GM21447 (cell line): ENCODE measurements at regions not wholly inside any gene's neighbourhood (a gene's known extent, or its start where the extent isn't known, plus 50 kb on each side); places are given as distances from the start of the nearest gene placed in this dataset.
"Not testable (repeated sequence)": the region's sequence is repeated elsewhere in the genome, so short reads cannot be mapped to it uniquely, and the experiment has no call there.

Experiments used
- ATAC-seq: cut with Tn5 transposase; IDR thresholded peaks from one replicate; pipeline ENCODE4 v1.9.1; 2021; ENCODE audit not compliant: unreplicated experiment

- ATAC-seq, result no peak
Observed at GRCh38 chr2:114252713-114253112, 189.7 kb upstream of the DPP10 start.

DNA sequence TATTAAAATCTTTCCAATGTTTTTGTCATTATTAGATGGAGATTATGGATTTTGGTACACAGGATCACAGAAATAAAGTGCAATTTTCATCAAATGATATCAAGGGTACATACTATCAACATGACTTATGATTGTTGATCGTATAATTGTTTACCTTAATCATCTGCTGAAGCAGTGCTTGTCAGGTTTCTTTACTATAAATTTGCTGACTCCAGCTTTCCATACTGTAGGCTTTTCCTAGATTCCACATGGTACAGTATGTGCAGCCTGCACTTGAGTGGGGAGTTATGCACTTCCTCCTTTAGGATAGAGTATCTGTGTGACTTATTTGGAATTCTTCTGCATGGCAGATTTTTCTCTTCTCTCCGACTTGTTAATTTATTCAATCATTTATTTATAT, 187.6 kb upstream of the DPP10 start:
- ATAC-seq, result no peak

DNA sequence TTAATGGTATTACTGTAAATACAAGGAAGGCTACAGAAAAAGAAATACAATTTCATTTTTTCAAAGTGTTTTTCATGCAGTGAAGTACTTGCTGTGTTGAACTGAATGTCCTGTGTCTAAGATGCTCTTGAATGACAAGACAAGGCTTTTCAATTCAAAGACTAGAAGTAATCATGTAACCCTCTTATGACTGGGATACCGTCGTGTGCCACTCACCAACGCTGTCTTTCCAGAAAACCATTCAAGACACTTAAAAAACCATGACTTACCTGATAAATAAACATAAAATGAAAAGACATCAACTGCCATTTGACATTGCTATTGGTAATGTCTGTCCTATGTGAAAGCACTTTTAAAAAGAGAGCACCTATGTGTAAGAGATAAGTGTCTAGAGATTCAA, 183.1 kb upstream of the DPP10 start:
- no peak for ATAC-seq

DNA sequence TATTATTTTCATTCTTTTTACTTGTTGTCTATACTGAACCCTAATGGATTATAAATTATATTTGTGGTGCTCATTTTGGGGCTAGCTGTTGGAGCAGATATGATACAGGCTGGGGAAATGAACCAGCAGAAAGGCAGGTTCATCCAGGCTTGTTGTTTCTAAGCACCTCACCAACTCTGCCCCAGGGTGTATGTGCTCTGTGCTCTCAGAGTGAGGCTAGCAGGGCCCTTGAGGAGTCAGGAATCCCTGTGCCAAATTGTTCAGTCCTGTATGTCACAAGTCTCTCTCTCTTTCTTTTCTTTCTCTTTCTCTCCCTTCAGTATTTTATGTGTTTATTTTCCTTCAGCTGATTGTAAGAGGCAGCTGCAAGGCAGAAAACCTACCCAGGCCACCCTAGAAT, 181.1 kb upstream of the DPP10 start:
- ATAC-seq, result no peak

DNA sequence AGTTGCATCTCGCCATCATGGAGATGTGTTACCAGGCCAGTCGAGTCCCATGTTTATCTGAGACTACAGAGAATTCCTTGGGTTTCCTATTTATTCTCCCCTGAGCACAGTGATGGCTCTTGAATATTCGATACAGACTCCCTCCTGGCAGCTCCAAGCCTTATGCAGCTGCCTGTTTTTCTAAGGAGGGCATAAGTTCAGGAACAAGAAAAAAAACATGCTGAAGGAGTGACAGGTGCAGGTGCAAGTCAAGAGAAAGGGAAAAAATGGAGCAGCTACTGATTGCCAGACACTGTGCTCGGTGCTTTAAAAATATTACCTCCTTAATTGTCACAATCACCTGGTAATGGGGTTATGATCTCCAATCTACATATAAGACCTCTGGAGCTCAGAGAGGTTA, 177.2 kb upstream of the DPP10 start:
- no peak for ATAC-seq

GRCh38 chr2:114274957-114275356, 167.5 kb upstream of the DPP10 start:
- ATAC-seq, result no peak

- ATAC-seq, result no peak
Observed at GRCh38 chr2:114281188-114281587, 161.3 kb upstream of the DPP10 start.

GRCh38 chr2:114283774-114284173, 158.7 kb upstream of the DPP10 start:
- ATAC-seq, result no peak

DNA sequence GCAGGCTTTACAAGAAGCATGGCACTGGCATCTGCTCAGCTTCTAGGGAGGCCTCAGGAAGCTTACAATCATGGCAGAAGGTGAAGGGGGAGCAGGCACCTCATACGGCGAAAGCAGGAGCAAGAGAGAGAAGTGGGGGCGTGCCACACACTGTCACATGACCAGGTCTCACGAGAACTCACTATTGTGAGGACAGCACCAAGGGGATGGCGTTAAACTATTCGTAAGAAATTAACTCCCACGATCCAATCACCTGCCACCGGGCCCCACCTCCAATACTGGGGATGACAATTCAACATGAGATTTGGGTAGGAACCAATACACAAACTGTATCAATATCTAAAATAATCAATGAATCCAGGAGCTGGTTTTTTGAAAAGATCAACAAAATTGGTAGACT, 156.0 kb upstream of the DPP10 start:
- no peak for ATAC-seq

- no peak for ATAC-seq
Observed at GRCh38 chr2:114293355-114293754, 149.1 kb upstream of the DPP10 start.

DNA sequence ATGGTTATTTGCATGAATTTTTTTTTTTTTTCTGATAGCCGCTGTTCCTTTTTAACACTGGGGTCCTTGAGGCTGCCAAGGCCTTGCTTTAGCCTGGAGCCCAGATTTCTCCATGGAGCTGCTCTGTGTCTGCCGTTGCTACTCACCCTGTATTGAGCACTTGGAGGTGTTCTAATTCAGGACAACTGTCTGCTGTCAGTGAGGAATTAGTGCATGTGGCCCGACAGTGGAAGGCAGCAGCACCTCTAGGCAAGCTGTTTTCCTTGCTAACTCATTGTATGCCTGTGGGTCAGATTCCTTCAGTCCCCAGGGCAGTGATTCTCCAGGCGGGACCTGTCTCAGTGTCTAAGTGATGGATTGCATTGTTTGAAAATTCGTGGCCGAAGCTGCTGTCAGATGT, 147.7 kb upstream of the DPP10 start:
- ATAC-seq, result no peak

DNA sequence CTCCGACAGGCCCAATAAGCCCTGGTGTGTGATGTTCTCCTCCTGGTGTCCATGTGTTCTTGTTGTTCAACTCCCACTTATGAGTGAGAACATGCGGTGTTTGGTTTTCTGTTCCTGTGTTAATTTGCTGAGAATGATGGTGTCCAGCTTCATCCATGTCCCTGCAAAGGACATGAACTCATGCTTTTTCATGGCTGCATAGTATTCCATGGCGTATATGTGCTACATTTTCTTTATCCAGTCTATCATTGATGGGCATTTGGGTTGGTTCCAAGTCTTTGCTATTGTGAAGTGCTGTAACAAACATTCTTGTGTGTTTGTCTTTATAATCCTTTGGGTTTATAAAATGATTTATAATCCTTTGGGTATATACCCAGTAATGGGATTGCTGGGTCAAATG, 142.1 kb upstream of the DPP10 start:
- not testable (repeated sequence) for ATAC-seq

- no peak for ATAC-seq
Observed at GRCh38 chr2:114316532-114317300, 125.7 kb upstream of the DPP10 start.

GRCh38 chr2:114330594-114330993, 111.8 kb upstream of the DPP10 start:
- no peak for ATAC-seq

DNA sequence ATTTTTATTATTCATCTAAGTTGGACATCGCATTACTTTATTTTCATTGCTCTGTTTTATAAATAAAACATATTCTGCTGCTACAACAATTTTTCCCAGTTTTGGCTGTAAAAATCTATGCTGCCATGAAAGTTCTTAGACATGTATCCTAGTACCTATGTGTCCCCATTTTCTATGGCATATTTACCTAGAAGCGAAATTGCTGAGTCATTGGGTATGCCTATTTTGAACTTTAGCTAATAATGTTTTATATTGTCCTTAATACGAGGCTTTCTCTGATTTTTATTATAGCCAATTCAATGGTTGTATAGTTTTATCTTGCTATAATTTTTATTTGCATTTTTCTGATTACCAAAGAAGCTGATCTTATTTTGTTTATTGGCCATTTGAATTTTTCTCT, 110.5 kb upstream of the DPP10 start:
- ATAC-seq, result no peak

DNA sequence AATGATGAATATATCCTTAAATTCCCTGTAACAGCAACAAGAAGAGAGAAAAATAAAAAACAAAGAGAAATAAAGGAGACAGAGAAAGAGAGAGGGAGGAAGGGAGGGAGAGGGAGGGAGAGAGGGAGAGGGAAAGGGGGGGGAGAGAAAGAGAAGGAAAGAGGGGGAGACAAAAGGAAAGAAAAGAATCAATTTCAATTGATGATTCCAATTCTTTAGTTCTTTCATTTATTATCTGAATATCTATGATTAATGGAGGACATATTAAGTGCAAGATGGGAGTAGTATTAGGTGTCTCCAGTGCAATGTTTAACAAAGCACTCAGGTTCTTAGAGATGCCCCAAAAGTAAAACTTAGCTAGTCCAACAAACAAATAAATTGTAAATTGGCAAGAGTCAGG, 97.2 kb upstream of the DPP10 start:
- no peak for ATAC-seq

GRCh38 chr2:114346658-114347057, 95.8 kb upstream of the DPP10 start:
- ATAC-seq, result no peak

DNA sequence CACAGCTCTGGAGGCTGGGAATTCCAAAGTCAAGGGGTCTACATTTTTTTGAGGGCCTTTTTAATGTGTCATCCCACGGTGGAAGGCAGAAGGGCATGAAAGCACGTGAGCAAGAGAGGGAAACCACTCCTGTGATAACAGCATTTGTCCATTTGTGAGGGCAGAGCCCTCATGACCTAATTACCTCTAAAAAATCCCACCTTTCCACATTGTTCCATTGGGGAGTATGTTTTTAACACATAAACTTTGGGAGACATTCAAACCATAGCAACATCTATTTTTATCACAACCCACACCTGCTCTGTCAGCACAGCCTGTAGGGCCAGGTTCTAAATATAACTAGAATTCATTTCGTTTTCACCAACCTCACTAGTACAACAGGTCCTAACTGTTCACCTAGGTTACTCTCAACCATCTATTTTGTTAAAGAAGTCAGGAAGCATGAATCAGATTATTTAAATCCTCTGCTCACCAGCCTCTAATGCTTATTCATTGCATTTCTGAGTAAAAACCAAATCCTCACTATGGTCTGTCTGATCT, 92.2 kb upstream of the DPP10 start:
- ATAC-seq, result no peak

GRCh38 chr2:114352988-114353387, 89.5 kb upstream of the DPP10 start:
- ATAC-seq, result no peak

GRCh38 chr2:114354199-114354598, 88.2 kb upstream of the DPP10 start:
- no peak for ATAC-seq

DNA sequence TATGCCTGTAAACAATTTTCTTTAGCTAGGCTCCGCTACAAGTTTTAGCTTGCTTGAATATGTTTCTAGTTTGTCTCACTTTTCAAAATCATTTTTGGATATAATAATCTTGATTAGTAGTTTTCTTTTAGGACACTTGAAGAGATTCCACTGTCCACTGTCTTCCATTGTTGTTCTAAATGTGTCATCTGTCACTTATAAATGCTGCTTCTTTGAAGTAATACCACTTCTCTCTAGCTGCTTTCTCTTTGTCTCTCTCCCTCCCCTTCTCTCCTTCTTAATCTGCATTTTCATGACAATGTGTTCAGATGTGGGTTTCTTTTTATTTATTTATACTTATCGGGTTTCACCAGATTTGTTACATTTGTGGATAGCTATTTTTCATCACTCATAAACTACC, 73.7 kb upstream of the DPP10 start:
- ATAC-seq, result no peak

DNA sequence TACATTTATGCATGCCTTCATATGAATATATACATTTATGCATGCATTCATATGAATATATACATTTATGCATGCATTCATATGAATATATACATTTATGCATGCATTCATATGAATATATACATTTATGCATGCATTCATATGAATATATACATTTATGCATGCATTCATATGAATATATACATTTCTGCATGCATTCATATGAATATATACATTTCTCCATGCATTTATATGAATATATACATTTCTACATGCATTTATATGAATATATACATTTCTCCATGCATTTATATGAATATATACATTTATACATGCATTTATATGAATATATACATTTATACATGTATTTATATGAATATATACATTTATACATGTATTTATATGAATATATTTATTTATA, 70.7 kb upstream of the DPP10 start:
- not testable (repeated sequence) for ATAC-seq

GRCh38 chr2:114373591-114373990, 68.8 kb upstream of the DPP10 start:
- no peak for ATAC-seq
